HCT116 (cell line): ENCODE measurements at regions not wholly inside any gene's neighbourhood (a gene's known extent, or its start where the extent isn't known, plus 50 kb on each side); places are given as distances from the start of the nearest gene placed in this dataset.

ENCODE experiments used
- ATAC-seq: fragments of 200-7000 bp; cut with Tn5 transposase; 2 replicates; pipeline ENCODE4 v1.9.1; 2020; ENCODE audit warnings: mild to moderate bottlenecking, moderate library complexity
- BruUV-seq: library from RNA; stranded (reverse); fragments of 400-500 nt; replicated peaks from 2 replicates; lab custom pipeline; 2021; lab: Mats Ljungman, UMichigan
- CTCF ChIA-PET: fragments of 300-600 bp; sonication (Branson Sonifier 250); formaldehyde crosslinking; loops from one replicate; lab custom pipeline; 2021; ENCODE audit warnings: antibody characterized with exemption; lab: Charles Lee
- POLR2A ChIA-PET: fragments of 300-600, 350-600 bp; sonication (Branson Sonifier 250); formaldehyde crosslinking; loops from one replicate; lab custom pipeline; 2021; ENCODE audit warnings: antibody characterized with exemption; lab: Charles Lee
- RAD21 ChIA-PET, 2 experiments: fragments of 300-600 bp; sonication (Branson Sonifier 250); formaldehyde crosslinking; loops; one replicate each; lab custom pipeline; 2023; ENCODE audit warnings: low total read pairs in 2 of 2; ENCODE audit not compliant: uncharacterized antibody in 2 of 2, unreplicated experiment in 2 of 2, low non-redundant PET in 1 of 2; lab: Charles Lee
- DNase-seq: peaks from one replicate; pipeline ENCODE4 v3.0.0-alpha.2; 2010; ENCODE audit warnings: low read depth, low spot score
- H2AFZ ChIP-seq: fragments of 200-600 bp; shearing (Covaris generic), sonication (generic); 2 replicates; pipeline ENCODE4 v1.6.1; 2017; ENCODE audit warnings: low read depth, mixed run types, mixed read lengths, antibody characterized with exemption, low read length; ENCODE audit not compliant: poor library complexity, severe bottlenecking
- H3K27ac ChIP-seq: 2 replicates; pipeline ENCODE4 v1.5.1; 2012; ENCODE audit warnings: low read depth, low read length
- H3K27me3 ChIP-seq: fragments of 200-600 bp; sonication (generic); 2 replicates; pipeline ENCODE4 v1.6.1; 2016; ENCODE audit warnings: mixed run types, low read length, mixed read lengths; ENCODE audit not compliant: insufficient read depth
- H3K36me3 ChIP-seq, 2 experiments: fragments of 200-500 bp in 1 of 2; fragments of 200-600 bp in 1 of 2; sonication (Bioruptor generic) in 1 of 2; sonication (generic) in 1 of 2; 2 replicates each; pipeline versions ENCODE4 v1.5.1 to v1.6.1; 2014 to 2016; ENCODE audit warnings: low read length in 2 of 2, inconsistent platforms in 1 of 2, mixed read lengths in 1 of 2, mixed run types in 1 of 2; ENCODE audit not compliant: insufficient read depth in 2 of 2, control insufficient read depth in 1 of 2
- H3K4me1 ChIP-seq, 2 experiments: fragments of 200-600 bp in 1 of 2; sonication (generic) in 1 of 2; 2 replicates each; pipeline versions ENCODE4 v1.5.1 to v1.6.1; 2012 to 2017; ENCODE audit warnings: low read length in 2 of 2, inconsistent platforms in 1 of 2, mild to moderate bottlenecking in 1 of 2, mixed read lengths in 1 of 2, mixed run types in 1 of 2, moderate library complexity in 1 of 2; ENCODE audit not compliant: insufficient read depth in 2 of 2, control insufficient read depth in 1 of 2
- H3K4me2 ChIP-seq: fragments of 200-600 bp; sonication (generic); 2 replicates; pipeline ENCODE4 v1.6.1; 2017; ENCODE audit warnings: mixed run types, low read length, mixed read lengths
- H3K4me3 ChIP-seq, 2 experiments: fragments of 200-600 bp in 1 of 2; sonication (generic) in 1 of 2; replicated peaks in 1 of 2; 2 replicates each; pipeline ENCODE4 v1.5.1; 2011 to 2016; ENCODE audit warnings: low read length in 2 of 2, control low read depth in 1 of 2, low read depth in 1 of 2, mild to moderate bottlenecking in 1 of 2, mixed read lengths in 1 of 2, mixed run types in 1 of 2
- H3K79me2 ChIP-seq: fragments of 200-600 bp; sonication (generic); 2 replicates; pipeline ENCODE4 v1.6.1; 2017; ENCODE audit warnings: mild to moderate bottlenecking, mixed run types, low read length, moderate library complexity, mixed read lengths; ENCODE audit not compliant: insufficient read depth
- H3K9ac ChIP-seq: fragments of 200-600 bp; sonication (generic); 2 replicates; pipeline ENCODE4 v1.6.1; 2016; ENCODE audit warnings: low read length, mixed read lengths
- H3K9me2 ChIP-seq: fragments of 200-600 bp; sonication (generic), shearing (Covaris generic); 2 replicates; pipeline ENCODE4 v1.6.1; 2017; ENCODE audit warnings: mixed run types, mild to moderate bottlenecking, moderate library complexity; ENCODE audit not compliant: insufficient read depth
- H3K9me3 ChIP-seq, 2 experiments: fragments of 200-500 bp in 1 of 2; fragments of 200-600 bp in 1 of 2; sonication (Bioruptor generic) in 1 of 2; sonication (generic) in 1 of 2; 2 replicates each; pipeline ENCODE4 v1.6.1; 2014 to 2017; ENCODE audit warnings: low read length in 2 of 2, mixed read lengths in 2 of 2, inconsistent platforms in 1 of 2, low read depth in 1 of 2, mild to moderate bottlenecking in 1 of 2, mixed run types in 1 of 2, moderate library complexity in 1 of 2; ENCODE audit not compliant: control insufficient read depth in 1 of 2, insufficient read depth in 1 of 2
- H4K20me1 ChIP-seq: fragments of 200-600 bp; sonication (generic), shearing (Covaris generic); 2 replicates; pipeline ENCODE4 v1.6.1; 2017; ENCODE audit warnings: mixed run types, mild to moderate bottlenecking, moderate library complexity; ENCODE audit not compliant: insufficient read depth
- CBX3 ChIP-seq: IDR thresholded peaks from 2 replicates; pipeline ENCODE4 v1.6.1; 2012; ENCODE audit warnings: low read depth
- CEBPB ChIP-seq: IDR thresholded peaks from 2 replicates; pipeline ENCODE4 v1.6.1; 2012; ENCODE audit warnings: low read depth
- CTCF ChIP-seq, 3 experiments: fragments of 200-600 bp in 1 of 3; sonication (generic) in 1 of 3; IDR thresholded peaks in 2 of 3; conservative IDR thresholded peaks in 1 of 3; 2 replicates each; pipeline ENCODE4 v1.5.1; 2012 to 2017; ENCODE audit warnings: low read depth in 2 of 3, low read length in 2 of 3, antibody characterized with exemption in 1 of 3, borderline replicate concordance in 1 of 3, control low read depth in 1 of 3, mild to moderate bottlenecking in 1 of 3, mixed read lengths in 1 of 3, mixed run types in 1 of 3, moderate library complexity in 1 of 3; ENCODE audit not compliant: insufficient read depth in 1 of 3
- ELF1 ChIP-seq: IDR thresholded peaks from 2 replicates; pipeline ENCODE4 v1.6.1; 2012; ENCODE audit warnings: low read depth, borderline replicate concordance
- EZH2 ChIP-seq: fragments of 200-600 bp; sonication (generic); IDR thresholded peaks from 2 replicates; pipeline ENCODE4 v1.6.1; 2017; ENCODE audit warnings: antibody characterized with exemption, mixed run types
- FOSL1 ChIP-seq: IDR thresholded peaks from 2 replicates; pipeline ENCODE4 v1.6.1; 2012; ENCODE audit warnings: low read depth
- MAX ChIP-seq: IDR thresholded peaks from 2 replicates; pipeline ENCODE4 v1.6.1; 2012
- POLR2A ChIP-seq: IDR thresholded peaks from 2 replicates; pipeline ENCODE4 v1.7.0; 2011; ENCODE audit warnings: borderline replicate concordance; ENCODE audit not compliant: insufficient read depth, insufficient read length; ENCODE audit errors: extremely low read depth
- SP1 ChIP-seq: IDR thresholded peaks from 2 replicates; pipeline ENCODE4 v1.6.1; 2012; ENCODE audit warnings: low read depth
- SRF ChIP-seq: IDR thresholded peaks from 2 replicates; pipeline ENCODE4 v1.6.1; 2012; ENCODE audit warnings: low read depth
- ZFX ChIP-seq: fragments of 450-650 bp; IDR thresholded peaks from 2 replicates; pipeline ENCODE4 v1.6.1; 2017
- intact Hi-C: fragments of 100-400 bp; cut with micrococcal nuclease; formaldehyde crosslinking; loops from 2 replicates; pipeline ENCODE4 v1.10.0; 2022

GRCh38 chr20:48455651-48456365 is 372.0 kb downstream of the PREX1 start:
- ChIA-PET RAD21 (interaction anchor here in 1 of 2 experiments (0.6 kb wide), 1 partner anchor 209 kb away, joined by 3 read pairs; no protein-coding TSS in a partner anchor), POLR2A (no interaction called here), CTCF (no interaction called here)

More at GRCh38 chr20:48455651-48456365, 372.0 kb downstream of the PREX1 start:
- Histone ChIP-seq H3K4me1 (no peaks in the 10 kb centered on the region), H3K9me3 (no peaks in the 10 kb centered on the region), H3K36me3 (no peaks in the 10 kb centered on the region), H4K20me1 (no peaks in the 10 kb centered on the region), H3K4me3 (no peak overlapping the region), H3K4me2 (no peak overlapping the region), H3K9ac (no peak overlapping the region), H3K9me2 (no peaks in the 10 kb centered on the region), H3K27me3 (peaks cover 12% of the 10 kb centered on the region; the same call in 1 of the 2 replicates), H3K27ac (no peak overlapping the region), H3K79me2 (no peaks in the 10 kb centered on the region), H2AFZ (no peak overlapping the region)
- TF ChIP-seq CBX3 (no peak), EZH2 (no peak), SRF (no peak), FOSL1 (no peak), ELF1 (no peak), MAX (no peak), CTCF (IDR thresholded peaks at IDR 0.05 in 2 of 3, conservative IDR thresholded peaks at IDR 0.05 in 1 of 3; ENCODE audit: borderline replicate concordance in 1 of 3, insufficient read depth in 1 of 3, low read depth in 2 of 3, low read length in 2 of 3) (no peak), CEBPB (no peak), ZFX (no peak), SP1 (no peak), POLR2A (no peak)
- ATAC-seq (no peak), DNase-seq (no peak)
- BruUV-seq, result no TSS peak
- intact Hi-C loops, result no loop called here
